ENCODE measurements at regions not wholly inside any gene's neighbourhood (a gene's known extent, or its start where the extent isn't known, plus 50 kb on each side); places are given as distances from the start of the nearest gene placed in this dataset.

GRCh38 chr3:44109771-44110361, 131.8 kb upstream of the TOPAZ1 start:
- TF ChIP-seq TCF12 (IDR thresholded peaks at IDR 0.05) (no peak), EP300 (IDR thresholded peaks at IDR 0.05; ENCODE audit: borderline replicate concordance in 1 of 2, low read depth in 1 of 2, low read length in 1 of 2) (no peak), FOXJ3 (CRISPR knock-in tag; IDR thresholded peaks at IDR 0.05) (no peak)
- no peaks in the 10 kb centered on the region for H3F3A ChIP-seq (replicated peaks; ENCODE audit: insufficient read depth)
- DNase-seq, result no peak
- no peaks in the 10 kb centered on the region for H3K79me2 ChIP-seq (ENCODE audit: insufficient read depth)
- no peak overlapping the region for H2AFZ ChIP-seq (ENCODE audit: low read depth)
- H3K4me1 ChIP-seq (ENCODE audit: control insufficient read depth in 1 of 2, insufficient read depth in 2 of 2, low read depth in 1 of 2, low read length in 1 of 2), result peaks cover 0 to 5% of the 10 kb centered on the region in 2 experiments; a peak in 2 of 4 replicates
- no peak overlapping the region for H3K4me2 ChIP-seq
- no peak overlapping the region for H3K27ac ChIP-seq (ENCODE audit: low read depth in 2 of 2, low read length in 1 of 2)
- no peaks in the 10 kb centered on the region for H3K9me2 ChIP-seq
- peaks cover 5% of the 10 kb centered on the region; the same call in 1 of the 2 replicates for H4K20me1 ChIP-seq (ENCODE audit: insufficient read depth)
- no peak overlapping the region for H3K4me3 ChIP-seq (ENCODE audit: low read depth in 2 of 2, low read length in 1 of 2)
- ChIA-PET POLR2A (interaction anchor here (0.6 kb wide), 1 partner anchor 10 kb away, joined by 5 read pairs; no protein-coding TSS in a partner anchor), CTCF (no interaction called here)
- WGBS (ENCODE audit: low lambda C conversion rate), result 95% methylated on average over 7 of the region's 7 CpGs
- H3K27me3 ChIP-seq (ENCODE audit: insufficient read depth), result no peaks in the 10 kb centered on the region
- no peaks in the 10 kb centered on the region for H3K9me3 ChIP-seq
- no peak overlapping the region for H3K9ac ChIP-seq
- H3K36me3 ChIP-seq (replicated peaks in 1 of 2; ENCODE audit: control insufficient read depth in 1 of 2, insufficient read depth in 2 of 2, low read length in 1 of 2), result peaks cover 0 to 18% of the 10 kb centered on the region in 2 experiments

GRCh38 chr3:44110648-44111047, 131.0 kb upstream of the TOPAZ1 start:
- H3K4me3 ChIP-seq (ENCODE audit: low read depth in 2 of 2, low read length in 1 of 2), result no peak overlapping the region
- 100% methylated on average over 6 of the region's 9 CpGs for whole genome bisulfite sequencing (ENCODE audit: low lambda C conversion rate)
- POLR2A ChIA-PET, result no interaction called here
- no peaks in the 10 kb centered on the region for H3K9me2 ChIP-seq
- H3K27ac ChIP-seq (ENCODE audit: low read depth in 2 of 2, low read length in 1 of 2), result no peak overlapping the region
- peaks cover 0 to 18% of the 10 kb centered on the region in 2 experiments for H3K36me3 ChIP-seq (replicated peaks in 1 of 2; ENCODE audit: control insufficient read depth in 1 of 2, insufficient read depth in 2 of 2, low read length in 1 of 2)
- no peak for TF ChIP-seq MAX (IDR thresholded peaks at IDR 0.05; ENCODE audit: low read depth)
- TF ChIP-seq PBX3 (IDR thresholded peaks at IDR 0.05), result no peak
- TF ChIP-seq MXI1 (IDR thresholded peaks at IDR 0.05; ENCODE audit: low read depth, low read length), result no peak
- no peak for TF ChIP-seq TAF1 (IDR thresholded peaks at IDR 0.05; ENCODE audit: borderline replicate concordance, low read depth, low read length)
- no peaks in the 10 kb centered on the region for H3K9me3 ChIP-seq
- no peak for DNase-seq
- H2AFZ ChIP-seq (ENCODE audit: low read depth), result no peak overlapping the region
- peaks cover 0 to 5% of the 10 kb centered on the region in 2 experiments; a peak in 1 of 4 replicates for H3K4me1 ChIP-seq (ENCODE audit: control insufficient read depth in 1 of 2, insufficient read depth in 2 of 2, low read depth in 1 of 2, low read length in 1 of 2)
- H3F3A ChIP-seq (replicated peaks; ENCODE audit: insufficient read depth), result no peaks in the 10 kb centered on the region
- H3K4me2 ChIP-seq, result no peak overlapping the region
- CTCF ChIA-PET, result no interaction called here
- no peaks in the 10 kb centered on the region for H3K79me2 ChIP-seq (ENCODE audit: insufficient read depth)
- no peak overlapping the region for H3K9ac ChIP-seq
- H4K20me1 ChIP-seq (ENCODE audit: insufficient read depth), result no peaks in the 10 kb centered on the region
- H3K27me3 ChIP-seq (ENCODE audit: insufficient read depth), result no peaks in the 10 kb centered on the region

- Histone ChIP-seq H3K27ac (ENCODE audit: low read depth in 2 of 2, low read length in 1 of 2) (no peak overlapping the region), H2AFZ (ENCODE audit: low read depth) (no peak overlapping the region), H3K9ac (no peak overlapping the region), H3F3A (replicated peaks; ENCODE audit: insufficient read depth) (no peaks in the 10 kb centered on the region), H3K4me2 (no peak overlapping the region), H3K36me3 (replicated peaks in 1 of 2; ENCODE audit: control insufficient read depth in 1 of 2, insufficient read depth in 2 of 2, low read length in 1 of 2) (peaks cover 0 to 18% of the 10 kb centered on the region in 2 experiments), H3K4me3 (ENCODE audit: low read depth in 2 of 2, low read length in 1 of 2) (no peak overlapping the region), H3K9me2 (no peaks in the 10 kb centered on the region), H3K9me3 (no peaks in the 10 kb centered on the region), H3K27me3 (ENCODE audit: insufficient read depth) (no peaks in the 10 kb centered on the region), H4K20me1 (ENCODE audit: insufficient read depth) (no peaks in the 10 kb centered on the region), H3K79me2 (ENCODE audit: insufficient read depth) (no peaks in the 10 kb centered on the region), H3K4me1 (ENCODE audit: control insufficient read depth in 1 of 2, insufficient read depth in 2 of 2, low read depth in 1 of 2, low read length in 1 of 2) (peaks cover 0 to 5% of the 10 kb centered on the region in 2 experiments; a peak in 1 of 4 replicates)
- CTCF ChIA-PET, result interaction anchor here (0.9 kb wide), 1 partner anchor 576 kb away, joined by 3 read pairs; no protein-coding TSS in a partner anchor
- no peak for TF ChIP-seq USF2 (IDR thresholded peaks at IDR 0.05; ENCODE audit: borderline replicate concordance, low read depth, low read length)
- DNase-seq, result no peak
- POLR2A ChIA-PET, result no interaction called here
- 79% methylated on average over 2 of the region's 2 CpGs for WGBS (ENCODE audit: low lambda C conversion rate)
Observed at GRCh38 chr3:44111482-44111881, 130.2 kb upstream of the TOPAZ1 start.
